ENCODE measurements at regions not wholly inside any gene's neighbourhood (a gene's known extent, or its start where the extent isn't known, plus 50 kb on each side); places are given as distances from the start of the nearest gene placed in this dataset.

- Histone ChIP-seq H3K4me2 (ENCODE audit: insufficient read depth, insufficient read length, low read length) (no peak overlapping the region), H3K4ac (ENCODE audit: low read depth, low read length) (no peak overlapping the region), H4K20me1 (ENCODE audit: control insufficient read depth, insufficient read depth, insufficient read length) (no peaks in the 10 kb centered on the region), H2BK12ac (ENCODE audit: insufficient read length, low read depth, low read length) (no peak overlapping the region), H3K23ac (ENCODE audit: insufficient read length, low read depth, low read length) (no peak overlapping the region), H3T11ph (ENCODE audit: low read length) (no peak overlapping the region), H2BK15ac (ENCODE audit: low read depth, low read length) (no peak overlapping the region), H2BK120ac (ENCODE audit: low read depth, low read length, poor library complexity, severe bottlenecking) (no peak overlapping the region), H3K18ac (ENCODE audit: insufficient read length, low read depth, low read length) (no peak overlapping the region), H3K4me1 (ENCODE audit: insufficient read depth, low read length) (no peaks in the 10 kb centered on the region), H3K9me3 (ENCODE audit: control insufficient read depth, low read depth, low read length) (no peaks in the 10 kb centered on the region), H3K23me2 (ENCODE audit: insufficient read length, low read depth, low read length, poor library complexity, severe bottlenecking) (no peaks in the 10 kb centered on the region), H4K91ac (ENCODE audit: insufficient read length, low read depth, low read length) (no peak overlapping the region), H2AK5ac (ENCODE audit: insufficient read length, low read length) (no peak overlapping the region), H3K9ac (ENCODE audit: extremely low read depth, insufficient read length, low read length) (no peak overlapping the region), H2BK20ac (ENCODE audit: low read depth, low read length, poor library complexity, severe bottlenecking) (no peak overlapping the region), H3K56ac (ENCODE audit: insufficient read length, low read depth, low read length) (no peak overlapping the region), H3K79me1 (ENCODE audit: insufficient read depth, low read depth, low read length, poor library complexity, severe bottlenecking) (no peaks in the 10 kb centered on the region), H4K5ac (ENCODE audit: insufficient read length, low read depth, low read length) (no peak overlapping the region), H2AFZ (ENCODE audit: low read length) (no peak overlapping the region), H3K79me2 (ENCODE audit: insufficient read depth, low read length) (no peaks in the 10 kb centered on the region), H2BK5ac (ENCODE audit: insufficient read length, low read length) (no peak overlapping the region), H3K27ac (ENCODE audit: insufficient read length, low read depth, low read length) (no peak overlapping the region), H3K27me3 (ENCODE audit: insufficient read depth, low read length) (no peaks in the 10 kb centered on the region), H3K14ac (ENCODE audit: insufficient read depth, low read length) (no peak overlapping the region), H4K8ac (replicated peaks; ENCODE audit: insufficient read length, low read depth, low read length) (no peak overlapping the region)
- no peak overlapping the region for H3K27ac Mint-ChIP-seq
- no peak for DNase-seq
- peaks cover 0 to 5% (median 0%) of the 10 kb centered on the region in 3 experiments; a peak in 3 of 7 replicates for H3K36me3 Mint-ChIP-seq (ENCODE audit: insufficient read depth in 1 of 3, low read depth in 3 of 3)
- H3K27me3 Mint-ChIP-seq (ENCODE audit: low read depth) = no peaks in the 10 kb centered on the region; the same call in 1 of the 2 replicates
- 0 out of 4 replicates have a peak, but pooled peaks cover 0 to 2% of the 10 kb centered on the region in 2 experiments for H3K4me1 Mint-ChIP-seq
- no peak for TF ChIP-seq CTCF (conservative IDR thresholded peaks at IDR 0.05)
- H3K9me3 Mint-ChIP-seq = peaks cover 0 to 2% of the 10 kb centered on the region in 2 experiments; a peak in 1 of 5 replicates
- no peak overlapping the region for H3K4me3 Mint-ChIP-seq
Measured at GRCh38 chr4:23429497-23429896, 460.4 kb downstream of the PPARGC1A start.
